GM18505 (cell line): ENCODE measurements at regions not wholly inside any gene's neighbourhood (a gene's known extent, or its start where the extent isn't known, plus 50 kb on each side); places are given as distances from the start of the nearest gene placed in this dataset.
"Not testable (repeated sequence)": the region's sequence is repeated elsewhere in the genome, so short reads cannot be mapped to it uniquely, and the experiment has no call there.

Experiments used
- ATAC-seq: cut with Tn5 transposase; IDR thresholded peaks from one replicate; pipeline ENCODE4 v1.9.1; 2021; ENCODE audit not compliant: unreplicated experiment
- POLR2A ChIP-seq: IDR thresholded peaks from 4 replicates; pipeline ENCODE4 v1.6.1; 2011; ENCODE audit warnings: borderline replicate concordance; ENCODE audit not compliant: insufficient read depth, insufficient read length; ENCODE audit errors: extremely low read depth

DNA sequence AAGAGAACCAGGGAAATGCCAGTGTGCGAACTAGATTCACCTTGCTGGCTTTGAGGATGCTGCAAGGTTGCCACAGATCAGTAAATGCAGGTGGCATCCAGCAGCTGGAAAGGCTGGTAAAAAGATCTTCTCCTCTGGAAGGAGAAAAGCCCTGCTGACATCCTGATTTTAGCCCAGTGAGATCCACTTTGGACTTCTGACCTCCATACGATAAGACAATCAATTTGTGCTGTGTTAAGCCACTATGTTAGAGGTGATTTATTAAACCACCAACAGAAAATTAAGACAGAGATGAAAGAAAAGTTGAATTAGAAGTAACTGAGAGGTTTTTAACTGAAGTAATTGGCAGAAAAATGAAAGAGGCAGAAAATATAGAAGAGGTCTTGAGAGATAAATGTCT is 283.8 kb upstream of the CDH12 start:
- ATAC-seq = no peak
- no peak for TF ChIP-seq POLR2A

GRCh38 chr5:23132231-23132630 is 279.1 kb upstream of the CDH12 start:
- no peak for TF ChIP-seq POLR2A
- no peak for ATAC-seq

DNA sequence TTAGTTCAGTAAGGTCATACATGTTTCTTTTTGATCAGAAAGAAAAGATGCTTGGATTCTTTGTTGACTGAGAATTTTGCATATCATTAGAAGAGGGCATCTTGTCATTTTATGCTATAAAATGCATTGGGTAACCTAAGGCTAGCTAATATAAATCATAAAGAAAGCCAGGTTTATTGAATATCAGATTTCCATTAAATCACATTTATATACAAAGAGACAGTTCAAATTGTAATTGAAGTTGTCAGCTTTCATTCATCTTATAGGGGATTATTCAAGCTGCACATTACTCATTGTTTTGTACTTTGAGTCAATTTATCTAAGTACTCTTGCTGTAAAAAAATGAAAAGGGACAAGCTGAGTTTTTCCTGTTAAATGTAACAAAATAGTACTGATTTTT is 259.1 kb upstream of the CDH12 start:
- no peak for TF ChIP-seq POLR2A
- no peak for ATAC-seq

DNA sequence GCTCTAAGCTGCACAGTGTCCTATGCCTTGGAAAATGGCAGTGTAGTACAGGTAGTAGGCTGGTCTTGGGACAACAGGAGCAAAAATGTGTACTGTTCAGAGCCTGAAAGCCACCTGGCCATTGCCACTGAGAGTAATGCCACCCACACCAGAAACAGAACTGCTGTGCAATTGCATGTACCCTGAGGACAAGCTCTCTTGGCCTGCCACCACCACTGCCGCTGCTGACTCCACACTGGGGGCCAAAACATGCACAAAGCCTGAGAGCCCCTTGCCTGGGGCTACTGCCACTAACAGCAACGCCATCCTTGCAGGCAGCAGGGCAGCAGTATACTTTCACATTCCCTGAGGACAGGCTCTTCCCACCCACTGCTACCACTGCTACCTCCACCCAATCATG is 251.9 kb upstream of the CDH12 start:
- no peak for ATAC-seq
- no peak for TF ChIP-seq POLR2A

GRCh38 chr5:23103566-23103965 is 250.4 kb upstream of the CDH12 start:
- ATAC-seq = no peak
- no peak for TF ChIP-seq POLR2A

GRCh38 chr5:23095418-23095817 is 242.3 kb upstream of the CDH12 start:
- not testable (repeated sequence) for ATAC-seq

GRCh38 chr5:23089286-23089685 is 236.1 kb upstream of the CDH12 start:
- TF ChIP-seq POLR2A = no peak
- ATAC-seq = no peak

GRCh38 chr5:23084815-23085214 is 231.7 kb upstream of the CDH12 start:
- TF ChIP-seq POLR2A = no peak
- no peak for ATAC-seq

DNA sequence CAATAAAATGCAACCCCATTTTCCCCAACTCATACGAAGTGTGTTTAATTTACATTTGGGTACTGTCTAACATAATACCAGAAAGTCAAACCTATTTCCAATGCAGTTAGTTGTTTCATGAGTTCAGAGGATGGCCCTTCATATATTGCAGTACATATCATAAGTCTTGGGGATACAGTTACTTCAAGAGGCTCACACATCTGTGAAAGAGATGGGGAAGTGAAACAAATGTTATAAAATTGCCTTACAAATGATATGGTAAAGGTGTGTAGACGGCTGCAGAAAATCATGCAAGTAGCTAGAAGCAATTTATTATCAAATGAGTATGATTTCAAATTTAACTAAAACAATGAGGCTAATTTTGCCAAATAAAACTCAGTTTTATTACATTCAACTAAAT is 219.0 kb upstream of the CDH12 start:
- peak; percentile 62 for ATAC-seq
- TF ChIP-seq POLR2A = no peak

DNA sequence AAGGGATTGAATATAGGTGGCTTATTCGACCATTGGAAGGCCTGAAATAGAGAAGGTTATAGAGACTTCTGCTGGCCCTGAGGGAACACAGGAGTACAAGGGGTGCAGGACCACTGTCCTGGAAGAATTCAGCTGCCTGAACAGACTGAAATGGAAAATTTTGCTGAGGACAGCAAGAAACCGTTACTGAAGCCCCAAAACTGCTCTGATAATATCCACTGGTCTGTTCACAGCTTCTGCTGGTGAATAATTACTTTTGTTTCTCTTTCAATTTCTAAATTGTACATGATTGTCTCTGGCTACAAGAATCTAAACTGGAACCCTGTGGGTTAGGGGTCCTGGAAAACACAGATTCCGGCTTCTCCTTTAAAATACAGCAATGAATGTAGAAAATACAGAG is 218.5 kb upstream of the CDH12 start:
- TF ChIP-seq POLR2A = no peak
- no peak for ATAC-seq

DNA sequence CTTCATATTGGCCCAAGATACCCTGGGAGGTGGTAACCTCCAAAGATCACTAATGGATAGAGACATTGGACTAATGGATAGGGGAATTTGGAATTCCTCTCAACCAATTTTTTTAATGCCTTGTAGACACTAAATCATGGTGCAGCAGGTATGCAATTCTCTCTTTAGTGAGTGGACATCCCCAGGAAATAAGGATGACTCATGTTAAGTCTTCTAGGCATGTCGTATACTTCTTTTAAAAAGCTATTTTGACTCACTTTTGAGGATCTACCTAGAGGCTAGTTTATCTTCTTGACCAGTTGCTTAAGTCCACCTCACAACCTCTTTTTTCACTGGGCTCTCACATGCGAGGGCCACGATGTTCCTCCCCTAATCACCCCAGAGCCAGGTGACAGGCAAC is 211.6 kb upstream of the CDH12 start:
- TF ChIP-seq POLR2A = no peak
- no peak for ATAC-seq

DNA sequence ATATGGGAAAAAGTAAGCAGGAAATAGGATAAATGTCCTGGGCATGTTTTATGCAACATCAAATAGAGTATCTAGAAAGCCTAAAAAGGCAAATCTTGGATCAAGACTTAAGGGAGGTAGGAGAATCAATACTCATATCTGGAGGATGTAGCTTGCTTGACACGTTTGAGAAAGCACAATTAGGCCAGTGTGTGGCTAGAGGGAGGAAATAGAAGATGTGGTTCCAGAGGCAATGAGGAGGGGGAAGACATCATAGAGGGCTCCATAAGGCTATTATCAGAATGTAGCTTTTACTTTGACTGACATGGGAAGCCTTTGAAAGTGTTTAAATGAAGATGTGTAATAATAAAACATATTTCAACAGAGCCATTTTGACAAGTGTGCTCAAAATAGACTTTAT is 200.7 kb upstream of the CDH12 start:
- ATAC-seq = no peak
- TF ChIP-seq POLR2A = no peak

DNA sequence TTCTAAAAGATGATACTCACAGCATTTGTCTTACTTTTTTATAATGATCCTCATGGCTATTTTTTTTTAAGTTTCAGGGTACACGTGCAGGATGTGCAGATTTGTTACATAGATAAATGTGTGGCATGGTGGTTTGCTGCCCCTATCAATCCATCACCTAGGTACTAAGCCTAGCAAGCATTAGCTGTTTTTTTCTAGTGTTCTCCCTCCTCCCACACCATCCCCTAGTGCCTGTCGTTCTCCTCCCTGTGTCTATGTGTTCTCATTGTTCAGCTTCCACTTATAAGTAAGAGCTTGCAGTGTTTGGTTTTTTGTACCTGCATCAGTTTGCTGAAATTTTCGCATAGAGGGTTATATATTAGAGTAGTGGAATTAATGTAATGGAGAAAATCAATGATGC is 189.1 kb upstream of the CDH12 start:
- ATAC-seq = no peak
- TF ChIP-seq POLR2A = no peak

DNA sequence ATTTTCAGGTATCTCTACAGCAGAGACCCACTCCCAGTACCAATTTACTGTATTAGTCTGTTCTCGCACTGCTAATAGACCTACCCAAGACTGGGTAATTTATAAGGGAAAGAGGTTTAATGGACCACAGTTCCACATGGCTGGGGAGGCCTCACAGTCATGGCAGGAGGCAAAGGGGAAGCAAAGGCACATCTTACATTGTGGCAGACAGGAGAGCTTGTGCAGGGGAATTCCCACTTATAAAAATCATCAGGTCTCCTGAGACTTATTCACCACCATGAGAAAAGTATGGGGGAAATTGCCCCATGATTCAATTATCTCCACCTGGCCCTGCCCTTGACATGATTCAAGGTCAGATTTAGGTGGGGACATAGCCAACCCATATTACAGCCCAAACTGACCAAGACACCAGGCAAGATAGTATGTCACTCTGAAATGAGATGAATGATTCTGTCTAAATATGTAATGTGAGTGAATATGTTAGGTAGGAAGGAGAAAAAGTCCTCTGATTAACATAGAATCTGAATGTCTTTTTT is 182.5 kb upstream of the CDH12 start:
- TF ChIP-seq POLR2A = no peak
- no peak for ATAC-seq

DNA sequence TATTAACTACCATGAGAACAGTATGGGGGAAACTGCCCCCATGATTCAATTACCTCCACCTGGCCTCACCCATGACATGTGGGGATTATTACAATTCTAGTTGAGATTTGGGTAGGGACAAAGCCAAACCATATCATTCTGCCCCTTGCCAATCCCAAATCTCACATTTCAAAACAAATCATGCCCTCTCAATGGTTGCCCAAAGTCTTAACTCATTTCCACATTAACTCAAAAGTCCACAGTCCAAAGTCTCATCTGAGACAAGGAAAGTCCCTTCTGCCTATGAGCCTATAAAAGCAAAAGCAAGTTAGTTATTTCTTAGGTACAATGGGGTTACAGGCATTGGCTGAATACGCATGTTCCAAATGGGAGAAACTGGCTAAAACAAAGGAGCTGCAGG is 180.7 kb upstream of the CDH12 start:
- no peak for TF ChIP-seq POLR2A
- no peak for ATAC-seq
